GM23338 (cell line): ENCODE measurements at regions not wholly inside any gene's neighbourhood (a gene's known extent, or its start where the extent isn't known, plus 50 kb on each side); places are given as distances from the start of the nearest gene placed in this dataset.

Source experiments
- ATAC-seq: fragments of 200-7000 bp; cut with Tn5 transposase; 3 replicates; pipeline ENCODE4 v1.9.1; 2020
- DNase-seq: peaks from one replicate; pipeline ENCODE4 v3.0.0-alpha.2; 2015; ENCODE audit warnings: low spot score
- H2AFZ ChIP-seq: fragments of 200-600 bp; sonication (generic); 2 replicates; pipeline ENCODE4 v1.8.0; 2016; ENCODE audit warnings: antibody characterized with exemption, mild to moderate bottlenecking, moderate library complexity
- H3F3A ChIP-seq: fragments of 200-600 bp; sonication (generic); replicated peaks from 2 replicates; pipeline ENCODE4 v1.8.0; 2017; ENCODE audit warnings: antibody characterized with exemption, mixed run types, low read depth
- H3K27ac ChIP-seq: fragments of 200-600 bp; sonication (generic); 2 replicates; pipeline ENCODE4 v1.6.1; 2016; ENCODE audit warnings: low read depth
- H3K27me3 ChIP-seq: fragments of 200-600 bp; sonication (generic); 2 replicates; pipeline ENCODE4 v1.8.0; 2016; ENCODE audit warnings: mild to moderate bottlenecking, mixed run types, moderate library complexity; ENCODE audit not compliant: insufficient read depth
- H3K36me3 ChIP-seq: fragments of 200-600 bp; sonication (generic); 2 replicates; pipeline ENCODE4 v1.8.0; 2016; ENCODE audit warnings: mild to moderate bottlenecking; ENCODE audit not compliant: insufficient read depth
- H3K4me1 ChIP-seq: fragments of 200-600 bp; sonication (generic); 2 replicates; pipeline ENCODE4 v1.8.0; 2016; ENCODE audit warnings: mild to moderate bottlenecking, moderate library complexity; ENCODE audit not compliant: insufficient read depth
- H3K4me2 ChIP-seq: fragments of 200-600 bp; sonication (generic); 2 replicates; pipeline ENCODE4 v1.7.1; 2017; ENCODE audit warnings: mixed run types
- H3K4me3 ChIP-seq: fragments of 200-600 bp; sonication (generic); 2 replicates; pipeline ENCODE4 v1.6.1; 2016; ENCODE audit warnings: mixed run types
- H3K79me2 ChIP-seq: fragments of 200-600 bp; sonication (generic); replicated peaks from 2 replicates; pipeline ENCODE4 v1.8.0; 2017; ENCODE audit warnings: mild to moderate bottlenecking; ENCODE audit not compliant: insufficient read depth
- H3K9me2 ChIP-seq: fragments of 200-600 bp; sonication (generic); 2 replicates; pipeline ENCODE4 v1.8.0; 2017; ENCODE audit not compliant: insufficient read depth
- H4K20me1 ChIP-seq: fragments of 200-600 bp; sonication (generic); replicated peaks from 2 replicates; pipeline ENCODE4 v1.8.0; 2017; ENCODE audit warnings: mild to moderate bottlenecking; ENCODE audit not compliant: insufficient read depth
- H3K27ac Mint-ChIP-seq: 2 replicates; pipeline ENCODE4 v1.8.0; 2020; ENCODE audit warnings: inconsistent platforms, mild to moderate bottlenecking, moderate library complexity, mixed read lengths
- H3K27me3 Mint-ChIP-seq: 3 replicates; pipeline ENCODE4 v1.8.0; 2022; ENCODE audit warnings: low read depth, mild to moderate bottlenecking, moderate library complexity, mixed read lengths, inconsistent platforms; ENCODE audit not compliant: insufficient read depth, poor library complexity
- H3K36me3 Mint-ChIP-seq: 3 replicates; pipeline ENCODE4 v1.8.0; 2021; ENCODE audit warnings: low read depth, mild to moderate bottlenecking, inconsistent platforms, moderate library complexity, mixed read lengths
- H3K4me1 Mint-ChIP-seq: 3 replicates; pipeline ENCODE4 v1.8.0; 2020; ENCODE audit warnings: mild to moderate bottlenecking, inconsistent platforms, mixed read lengths
- H3K4me3 Mint-ChIP-seq: 3 replicates; pipeline ENCODE4 v1.8.0; 2021; ENCODE audit warnings: moderate library complexity, mild to moderate bottlenecking, inconsistent platforms, mixed read lengths
- H3K9me3 Mint-ChIP-seq: 3 replicates; pipeline ENCODE4 v1.8.0; 2020; ENCODE audit warnings: moderate library complexity, mild to moderate bottlenecking, inconsistent platforms, mixed read lengths
- CREB1 ChIP-seq: fragments of 250-450 bp; sonication (Bioruptor Pico); IDR thresholded peaks from 2 replicates; pipeline ENCODE4 v1.5.0; 2020; ENCODE audit warnings: low read depth, mild to moderate bottlenecking, moderate library complexity
- CTCF ChIP-seq, 2 experiments: fragments of 200-600 bp in 1 of 2; sonication (generic) in 1 of 2; conservative IDR thresholded peaks; 2 replicates each; pipeline versions ENCODE4 v1.5.1 to v1.6.1; 2016 to 2017; ENCODE audit warnings: antibody characterized with exemption in 2 of 2, low read depth in 2 of 2, mild to moderate bottlenecking in 2 of 2, moderate library complexity in 1 of 2
- ETS1 ChIP-seq: IDR thresholded peaks from 2 replicates; pipeline ENCODE4 v1.6.1; 2016; ENCODE audit warnings: antibody characterized with exemption
- EZH2 ChIP-seq: fragments of 200-600 bp; sonication (generic); IDR thresholded peaks from one replicate; pipeline ENCODE4 v1.8.0; 2017; ENCODE audit warnings: antibody characterized with exemption, mild to moderate bottlenecking, low read depth; ENCODE audit not compliant: unreplicated experiment
- NANOG ChIP-seq: IDR thresholded peaks from 2 replicates; pipeline ENCODE4 v1.6.1; 2016; ENCODE audit warnings: antibody characterized with exemption, borderline replicate concordance
- ZNF114 ChIP-seq: fragments of 250-450 bp; sonication (Bioruptor Pico); IDR thresholded peaks from 2 replicates; pipeline ENCODE4 v1.5.0; 2020; ENCODE audit warnings: mild to moderate bottlenecking, moderate library complexity
- ZNF331 ChIP-seq: fragments of 250-450 bp; sonication (Bioruptor Pico); IDR thresholded peaks from 2 replicates; pipeline ENCODE4 v1.5.0; 2020; ENCODE audit warnings: low read depth, mild to moderate bottlenecking, moderate library complexity
- ZNF462 ChIP-seq: fragments of 250-450 bp; sonication (Bioruptor Pico); IDR thresholded peaks from 2 replicates; pipeline ENCODE4 v1.5.0; 2020; ENCODE audit warnings: mild to moderate bottlenecking, moderate library complexity
- TF ChIP-seq, protein P1 (sequence below): IDR thresholded peaks from one replicate; pipeline ENCODE4 v1.6.1; 2018; ENCODE audit warnings: antibody characterized with exemption; ENCODE audit not compliant: unreplicated experiment

DNA sequence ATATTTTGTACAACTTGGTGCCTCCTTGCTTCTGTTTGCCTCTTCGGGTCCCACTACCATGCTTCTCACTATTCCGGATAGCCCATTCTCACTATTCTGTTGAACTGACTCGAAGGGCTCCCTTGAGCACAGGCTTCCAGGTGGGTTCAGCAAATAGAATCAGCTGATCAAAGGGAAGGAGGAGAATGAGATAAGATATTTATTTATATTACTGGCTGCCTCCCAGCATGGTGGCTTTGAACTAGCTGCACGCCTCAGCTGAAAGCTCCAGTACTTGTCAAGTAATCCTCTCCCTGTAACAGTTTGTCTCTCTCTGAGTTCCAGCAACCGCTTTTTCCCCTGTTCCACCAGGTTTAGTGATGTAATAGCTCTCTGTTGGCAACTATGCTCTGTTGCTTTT, 187.8 kb upstream of the HNRNPA3 start:
- no peak for TF ChIP-seq ZNF114 (CRISPR knock-in tag)
- no peak for TF ChIP-seq NANOG
- TF ChIP-seq ZNF331 (CRISPR knock-in tag) = no peak
- TF ChIP-seq CTCF (conservative IDR thresholded peaks at IDR 0.05; ENCODE audit: low read depth in 2 of 2) = no peak
- no peak for TF ChIP-seq ETS1
- no peak for TF ChIP-seq EZH2
- no peak for TF ChIP-seq CREB1 (CRISPR knock-in tag)
- Histone ChIP-seq H3K4me3 (no peak overlapping the region), H4K20me1 (no peaks in the 10 kb centered on the region), H3K79me2 (no peaks in the 10 kb centered on the region), H3K4me1 (peaks cover 19% of the 10 kb centered on the region; the same call in 1 of the 2 replicates), H3K4me2 (no peak overlapping the region), H2AFZ (no peak overlapping the region), H3K27ac (no peak overlapping the region), H3K27me3 (no peaks in the 10 kb centered on the region), H3K36me3 (no peaks in the 10 kb centered on the region), H3F3A (no peaks in the 10 kb centered on the region), H3K9me2 (no peaks in the 10 kb centered on the region)
- no peak overlapping the region for H3K27ac Mint-ChIP-seq
- ATAC-seq (no peak), DNase-seq (no peak)
- no peaks in the 10 kb centered on the region for H3K36me3 Mint-ChIP-seq
- H3K4me3 Mint-ChIP-seq = no peak overlapping the region
- no peaks in the 10 kb centered on the region for H3K9me3 Mint-ChIP-seq
- H3K27me3 Mint-ChIP-seq = no peaks in the 10 kb centered on the region
- H3K4me1 Mint-ChIP-seq = peaks cover 22% of the 10 kb centered on the region; the same call in 2 of the 3 replicates

DNA sequence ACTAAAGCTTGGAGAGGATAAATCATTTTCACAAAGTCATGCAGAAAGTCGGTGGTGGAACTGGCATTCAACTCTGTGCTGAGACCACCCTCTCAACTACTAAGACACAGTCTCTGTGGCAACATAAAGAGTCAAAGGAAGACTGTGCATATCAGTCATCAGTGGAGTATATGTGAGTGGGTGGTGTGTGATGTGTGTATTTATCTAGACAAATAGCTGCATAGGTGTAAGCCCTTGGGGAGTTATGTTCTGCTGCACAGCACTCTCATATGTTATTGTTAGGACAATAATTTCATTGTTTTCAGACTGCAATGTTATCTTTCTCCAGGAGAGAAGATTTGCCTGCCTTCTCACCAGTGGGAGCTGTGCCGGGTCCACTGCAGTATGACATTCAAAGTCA, 186.3 kb upstream of the HNRNPA3 start:
- Histone ChIP-seq H4K20me1 (no peaks in the 10 kb centered on the region), H3K4me1 (peaks cover 15% of the 10 kb centered on the region; the same call in 1 of the 2 replicates), H3K27me3 (no peaks in the 10 kb centered on the region), H2AFZ (no peak overlapping the region), H3K4me2 (no peak overlapping the region), H3F3A (no peaks in the 10 kb centered on the region), H3K9me2 (no peaks in the 10 kb centered on the region), H3K4me3 (no peak overlapping the region), H3K27ac (no peak overlapping the region), H3K36me3 (no peaks in the 10 kb centered on the region), H3K79me2 (no peaks in the 10 kb centered on the region)
- ATAC-seq = no peak
- Mint-ChIP-seq H3K4me3 (no peak overlapping the region), H3K4me1 (peaks cover 21% of the 10 kb centered on the region; the same call in 2 of the 3 replicates), H3K36me3 (no peaks in the 10 kb centered on the region), H3K27ac (no peak overlapping the region), H3K27me3 (no peaks in the 10 kb centered on the region), H3K9me3 (no peaks in the 10 kb centered on the region)
- DNase-seq = no peak
- TF ChIP-seq, protein P1, sequence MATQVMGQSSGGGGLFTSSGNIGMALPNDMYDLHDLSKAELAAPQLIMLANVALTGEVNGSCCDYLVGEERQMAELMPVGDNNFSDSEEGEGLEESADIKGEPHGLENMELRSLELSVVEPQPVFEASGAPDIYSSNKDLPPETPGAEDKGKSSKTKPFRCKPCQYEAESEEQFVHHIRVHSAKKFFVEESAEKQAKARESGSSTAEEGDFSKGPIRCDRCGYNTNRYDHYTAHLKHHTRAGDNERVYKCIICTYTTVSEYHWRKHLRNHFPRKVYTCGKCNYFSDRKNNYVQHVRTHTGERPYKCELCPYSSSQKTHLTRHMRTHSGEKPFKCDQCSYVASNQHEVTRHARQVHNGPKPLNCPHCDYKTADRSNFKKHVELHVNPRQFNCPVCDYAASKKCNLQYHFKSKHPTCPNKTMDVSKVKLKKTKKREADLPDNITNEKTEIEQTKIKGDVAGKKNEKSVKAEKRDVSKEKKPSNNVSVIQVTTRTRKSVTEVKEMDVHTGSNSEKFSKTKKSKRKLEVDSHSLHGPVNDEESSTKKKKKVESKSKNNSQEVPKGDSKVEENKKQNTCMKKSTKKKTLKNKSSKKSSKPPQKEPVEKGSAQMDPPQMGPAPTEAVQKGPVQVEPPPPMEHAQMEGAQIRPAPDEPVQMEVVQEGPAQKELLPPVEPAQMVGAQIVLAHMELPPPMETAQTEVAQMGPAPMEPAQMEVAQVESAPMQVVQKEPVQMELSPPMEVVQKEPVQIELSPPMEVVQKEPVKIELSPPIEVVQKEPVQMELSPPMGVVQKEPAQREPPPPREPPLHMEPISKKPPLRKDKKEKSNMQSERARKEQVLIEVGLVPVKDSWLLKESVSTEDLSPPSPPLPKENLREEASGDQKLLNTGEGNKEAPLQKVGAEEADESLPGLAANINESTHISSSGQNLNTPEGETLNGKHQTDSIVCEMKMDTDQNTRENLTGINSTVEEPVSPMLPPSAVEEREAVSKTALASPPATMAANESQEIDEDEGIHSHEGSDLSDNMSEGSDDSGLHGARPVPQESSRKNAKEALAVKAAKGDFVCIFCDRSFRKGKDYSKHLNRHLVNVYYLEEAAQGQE = no peak
- TF ChIP-seq ZNF114 (CRISPR knock-in tag) (no peak), ZNF331 (CRISPR knock-in tag) (no peak), ZNF462 (CRISPR knock-in tag) (no peak)
